Osteocyte (in vitro differentiated cells): ENCODE measurements at regions not wholly inside any gene's neighbourhood (a gene's known extent, or its start where the extent isn't known, plus 50 kb on each side); places are given as distances from the start of the nearest gene placed in this dataset.

Experiments
- DNase-seq: peaks from one replicate; pipeline ENCODE4 v3.0.0; 2021; ENCODE audit warnings: mixed read lengths; ENCODE audit not compliant: unreplicated experiment; ENCODE audit errors: extremely low spot score
- H3K27ac Mint-ChIP-seq: one replicate; pipeline ENCODE4 v1.8.0; 2021; ENCODE audit warnings: mild to moderate bottlenecking, mixed read lengths; ENCODE audit not compliant: unreplicated experiment
- H3K27me3 Mint-ChIP-seq: one replicate; pipeline ENCODE4 v1.8.0; 2021; ENCODE audit warnings: mixed read lengths; ENCODE audit not compliant: unreplicated experiment
- H3K36me3 Mint-ChIP-seq: one replicate; pipeline ENCODE4 v1.8.0; 2021; ENCODE audit warnings: mixed read lengths; ENCODE audit not compliant: unreplicated experiment
- H3K4me1 Mint-ChIP-seq: one replicate; pipeline ENCODE4 v1.8.0; 2021; ENCODE audit warnings: mixed read lengths; ENCODE audit not compliant: unreplicated experiment
- H3K4me3 Mint-ChIP-seq: one replicate; pipeline ENCODE4 v1.8.0; 2021; ENCODE audit warnings: mild to moderate bottlenecking, moderate library complexity, mixed read lengths; ENCODE audit not compliant: unreplicated experiment
- H3K9me3 Mint-ChIP-seq: one replicate; pipeline ENCODE4 v1.8.0; 2021; ENCODE audit warnings: mixed read lengths; ENCODE audit not compliant: unreplicated experiment
- TF ChIP-seq, protein P1 (sequence below): fragments of 200-600 bp; sonication (generic); IDR thresholded peaks from 2 replicates; pipeline ENCODE4 v1.5.0; 2021; ENCODE audit warnings: antibody characterized with exemption, mild to moderate bottlenecking, moderate library complexity

DNA sequence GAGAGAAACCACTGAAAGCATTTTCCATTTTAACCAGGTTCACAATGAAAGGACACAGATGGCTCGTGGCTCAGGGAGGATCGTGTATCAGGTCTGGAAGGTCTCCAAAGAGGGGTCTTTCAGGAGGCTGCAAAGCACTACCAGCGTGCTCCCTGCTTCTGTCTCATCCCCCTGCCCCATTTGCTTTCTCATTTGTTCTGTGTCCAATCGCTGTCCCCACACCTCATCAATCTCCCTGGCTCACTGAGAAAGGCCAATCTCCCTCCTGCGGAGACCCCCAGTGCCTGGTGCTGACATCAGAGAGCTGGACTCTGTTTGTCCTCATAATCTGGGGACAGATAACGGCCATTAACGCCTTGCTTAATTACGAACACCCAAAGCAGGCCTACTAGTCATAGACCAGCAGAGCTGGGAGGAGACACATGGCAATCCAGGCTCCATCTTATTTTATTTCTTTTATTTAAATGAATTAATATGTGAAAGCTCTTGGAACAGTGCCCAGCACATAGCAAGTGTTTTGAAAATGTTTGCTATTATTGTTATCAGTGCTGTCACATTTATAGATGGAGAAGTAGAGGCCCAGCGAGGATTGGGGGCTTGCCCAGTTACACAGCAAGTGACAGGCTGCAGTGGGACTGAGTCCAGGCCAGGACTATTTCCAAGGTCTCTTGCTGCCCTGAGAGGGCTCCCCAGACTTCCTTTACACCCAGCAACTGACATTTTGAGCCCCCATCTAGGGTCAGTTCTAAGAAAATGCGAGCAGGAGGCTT, 341.0 kb upstream of the USP24 start:
- no peaks in the 10 kb centered on the region for H3K9me3 Mint-ChIP-seq
- no peaks in the 10 kb centered on the region for H3K36me3 Mint-ChIP-seq
- DNase-seq, result no peak
- TF ChIP-seq, protein P1, sequence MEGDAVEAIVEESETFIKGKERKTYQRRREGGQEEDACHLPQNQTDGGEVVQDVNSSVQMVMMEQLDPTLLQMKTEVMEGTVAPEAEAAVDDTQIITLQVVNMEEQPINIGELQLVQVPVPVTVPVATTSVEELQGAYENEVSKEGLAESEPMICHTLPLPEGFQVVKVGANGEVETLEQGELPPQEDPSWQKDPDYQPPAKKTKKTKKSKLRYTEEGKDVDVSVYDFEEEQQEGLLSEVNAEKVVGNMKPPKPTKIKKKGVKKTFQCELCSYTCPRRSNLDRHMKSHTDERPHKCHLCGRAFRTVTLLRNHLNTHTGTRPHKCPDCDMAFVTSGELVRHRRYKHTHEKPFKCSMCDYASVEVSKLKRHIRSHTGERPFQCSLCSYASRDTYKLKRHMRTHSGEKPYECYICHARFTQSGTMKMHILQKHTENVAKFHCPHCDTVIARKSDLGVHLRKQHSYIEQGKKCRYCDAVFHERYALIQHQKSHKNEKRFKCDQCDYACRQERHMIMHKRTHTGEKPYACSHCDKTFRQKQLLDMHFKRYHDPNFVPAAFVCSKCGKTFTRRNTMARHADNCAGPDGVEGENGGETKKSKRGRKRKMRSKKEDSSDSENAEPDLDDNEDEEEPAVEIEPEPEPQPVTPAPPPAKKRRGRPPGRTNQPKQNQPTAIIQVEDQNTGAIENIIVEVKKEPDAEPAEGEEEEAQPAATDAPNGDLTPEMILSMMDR, result no peak
- H3K4me3 Mint-ChIP-seq, result no peak overlapping the region
- H3K27me3 Mint-ChIP-seq, result no peaks in the 10 kb centered on the region
- H3K4me1 Mint-ChIP-seq, result peaks cover 26% of the 10 kb centered on the region
- H3K27ac Mint-ChIP-seq, result no peak overlapping the region

GRCh38 chr1:55554611-55555010, 339.4 kb upstream of the USP24 start:
- TF ChIP-seq, protein P1, result no peak

GRCh38 chr1:55552636-55553035, 337.5 kb upstream of the USP24 start:
- H3K36me3 Mint-ChIP-seq, result no peaks in the 10 kb centered on the region
- no peak overlapping the region for H3K27ac Mint-ChIP-seq
- TF ChIP-seq, protein P1, result no peak
- H3K4me1 Mint-ChIP-seq, result peaks cover under 1% of the 10 kb centered on the region
- no peak overlapping the region for H3K4me3 Mint-ChIP-seq
- no peak for DNase-seq
- no peaks in the 10 kb centered on the region for H3K27me3 Mint-ChIP-seq
- no peaks in the 10 kb centered on the region for H3K9me3 Mint-ChIP-seq

More at GRCh38 chr1:55554611-55555010, 339.4 kb upstream of the USP24 start:
- no peak for DNase-seq
- no peak overlapping the region for H3K4me3 Mint-ChIP-seq
- H3K36me3 Mint-ChIP-seq, result no peaks in the 10 kb centered on the region
- H3K4me1 Mint-ChIP-seq, result peaks cover 12% of the 10 kb centered on the region
- H3K27ac Mint-ChIP-seq, result no peak overlapping the region
- no peaks in the 10 kb centered on the region for H3K9me3 Mint-ChIP-seq
- H3K27me3 Mint-ChIP-seq, result no peaks in the 10 kb centered on the region

- TF ChIP-seq, protein P1, result no peak
- no peaks in the 10 kb centered on the region for H3K27me3 Mint-ChIP-seq
- H3K9me3 Mint-ChIP-seq, result no peaks in the 10 kb centered on the region
- H3K27ac Mint-ChIP-seq, result no peak overlapping the region
- no peak for DNase-seq
- H3K4me3 Mint-ChIP-seq, result no peak overlapping the region
- H3K36me3 Mint-ChIP-seq, result no peaks in the 10 kb centered on the region
- peaks cover 6% of the 10 kb centered on the region for H3K4me1 Mint-ChIP-seq
These were observed 332.2 kb upstream of the USP24 start for GRCh38 chr1:55547405-55547804.

GRCh38 chr1:55546553-55546952, 331.4 kb upstream of the USP24 start:
- DNase-seq, result no peak
- Mint-ChIP-seq H3K4me3 (no peak overlapping the region), H3K4me1 (peaks cover 6% of the 10 kb centered on the region), H3K27ac (no peak overlapping the region), H3K27me3 (no peaks in the 10 kb centered on the region), H3K36me3 (no peaks in the 10 kb centered on the region), H3K9me3 (no peaks in the 10 kb centered on the region)
- TF ChIP-seq, protein P1, result no peak
